ENCODE measurements at regions not wholly inside any gene's neighbourhood (a gene's known extent, or its start where the extent isn't known, plus 50 kb on each side); places are given as distances from the start of the nearest gene placed in this dataset.

DNA sequence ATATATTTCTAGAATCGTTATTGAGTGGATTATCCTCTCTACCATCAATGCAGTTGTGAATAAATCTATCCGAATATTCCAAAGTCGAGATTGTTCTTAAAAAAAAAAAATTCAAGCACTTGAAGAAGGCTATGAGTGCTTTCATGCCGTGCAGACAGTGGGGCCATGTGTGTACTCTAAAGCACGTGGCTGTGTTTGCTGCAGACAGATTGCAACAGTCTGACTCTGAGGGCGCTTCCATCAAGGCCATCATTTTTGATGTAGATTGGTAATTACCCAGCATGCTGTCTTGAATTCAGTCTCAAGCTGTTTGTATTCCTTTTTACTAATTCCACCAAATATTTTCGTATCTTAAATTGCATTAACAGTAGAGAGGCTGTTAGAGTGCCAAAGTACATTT lies 325.9 kb upstream of the LINC00305 start:
- Histone ChIP-seq H3K36me3 (ENCODE audit: control insufficient read depth in 1 of 2, insufficient read depth in 2 of 2, low read length in 2 of 2) (no peaks in the 10 kb centered on the region), H3K27me3 (ENCODE audit: control insufficient read depth in 1 of 2, insufficient read depth in 2 of 2, low read length in 2 of 2) (no peaks in the 10 kb centered on the region), H3K4me3 (ENCODE audit: low read depth in 1 of 2, low read length in 2 of 2) (no peak overlapping the region), H3K9me3 (ENCODE audit: control insufficient read depth in 1 of 2, low read length in 2 of 2) (peaks cover 0 to 4% of the 10 kb centered on the region in 2 donors), H3K27ac (ENCODE audit: low read depth, low read length) (no peak overlapping the region), H3K4me1 (ENCODE audit: control insufficient read depth in 1 of 2, insufficient read depth in 2 of 2, low read length in 2 of 2) (no peaks in the 10 kb centered on the region), H3K9ac (ENCODE audit: low read depth in 1 of 2, low read length in 2 of 2) (no peak overlapping the region)

DNA sequence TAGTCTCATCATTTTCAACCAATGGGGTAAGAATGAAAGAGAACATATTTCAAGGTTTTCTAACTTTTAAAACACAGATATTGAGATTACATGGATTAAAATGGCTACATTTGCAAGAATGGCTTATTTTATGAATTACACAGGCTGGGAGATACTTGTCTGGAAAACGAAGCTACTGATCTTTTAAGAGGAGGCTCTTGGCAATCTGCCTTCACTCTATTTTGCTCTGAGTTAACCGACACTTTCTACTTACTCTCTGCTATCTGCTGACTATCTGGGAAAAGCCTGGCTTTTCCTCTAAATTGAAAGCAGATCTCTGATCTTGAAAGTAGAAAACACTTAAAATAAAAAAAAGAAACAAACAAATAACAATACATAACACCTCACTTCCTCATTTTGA lies 325.4 kb upstream of the LINC00305 start:
- Histone ChIP-seq H3K36me3 (ENCODE audit: control insufficient read depth in 1 of 2, insufficient read depth in 2 of 2, low read length in 2 of 2) (no peaks in the 10 kb centered on the region), H3K27me3 (ENCODE audit: control insufficient read depth in 1 of 2, insufficient read depth in 2 of 2, low read length in 2 of 2) (no peaks in the 10 kb centered on the region), H3K4me3 (ENCODE audit: low read depth in 1 of 2, low read length in 2 of 2) (no peak overlapping the region), H3K9ac (ENCODE audit: low read depth in 1 of 2, low read length in 2 of 2) (no peak overlapping the region), H3K27ac (ENCODE audit: low read depth, low read length) (no peak overlapping the region), H3K4me1 (ENCODE audit: control insufficient read depth in 1 of 2, insufficient read depth in 2 of 2, low read length in 2 of 2) (no peaks in the 10 kb centered on the region), H3K9me3 (ENCODE audit: control insufficient read depth in 1 of 2, low read length in 2 of 2) (peaks cover 0 to 4% of the 10 kb centered on the region in 2 donors)

DNA sequence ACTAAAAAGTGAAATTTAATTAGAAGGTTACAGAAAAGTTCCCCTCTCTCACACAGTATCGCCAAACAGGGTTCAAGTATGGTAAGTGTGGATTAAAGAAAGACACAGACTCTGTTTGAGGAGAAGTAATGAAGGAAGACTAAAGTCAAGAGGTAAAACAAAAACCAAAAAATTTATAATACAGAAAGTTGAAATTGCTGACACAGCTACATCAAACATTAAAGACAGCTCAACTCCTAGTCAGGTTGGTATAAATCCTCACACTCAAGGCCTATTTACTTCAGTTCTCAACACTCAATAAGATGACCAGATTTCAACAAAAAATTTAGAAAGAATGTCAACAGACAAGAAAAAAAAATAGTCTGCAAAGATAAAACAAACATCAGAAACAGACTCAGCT lies 300.5 kb upstream of the LINC00305 start:
- no peak overlapping the region for H3K4me3 ChIP-seq (ENCODE audit: low read depth in 1 of 2, low read length in 2 of 2)
- no peaks in the 10 kb centered on the region for H3K27me3 ChIP-seq (ENCODE audit: control insufficient read depth in 1 of 2, insufficient read depth in 2 of 2, low read length in 2 of 2)
- H3K9ac ChIP-seq (ENCODE audit: low read depth in 1 of 2, low read length in 2 of 2): no peak overlapping the region
- H3K36me3 ChIP-seq (ENCODE audit: control insufficient read depth in 1 of 2, insufficient read depth in 2 of 2, low read length in 2 of 2): no peaks in the 10 kb centered on the region
- H3K9me3 ChIP-seq (ENCODE audit: control insufficient read depth in 1 of 2, low read length in 2 of 2): no peaks in the 10 kb centered on the region
- no peak overlapping the region for H3K27ac ChIP-seq (ENCODE audit: low read depth, low read length)
- no peaks in the 10 kb centered on the region for H3K4me1 ChIP-seq (ENCODE audit: control insufficient read depth in 1 of 2, insufficient read depth in 2 of 2, low read length in 2 of 2)

DNA sequence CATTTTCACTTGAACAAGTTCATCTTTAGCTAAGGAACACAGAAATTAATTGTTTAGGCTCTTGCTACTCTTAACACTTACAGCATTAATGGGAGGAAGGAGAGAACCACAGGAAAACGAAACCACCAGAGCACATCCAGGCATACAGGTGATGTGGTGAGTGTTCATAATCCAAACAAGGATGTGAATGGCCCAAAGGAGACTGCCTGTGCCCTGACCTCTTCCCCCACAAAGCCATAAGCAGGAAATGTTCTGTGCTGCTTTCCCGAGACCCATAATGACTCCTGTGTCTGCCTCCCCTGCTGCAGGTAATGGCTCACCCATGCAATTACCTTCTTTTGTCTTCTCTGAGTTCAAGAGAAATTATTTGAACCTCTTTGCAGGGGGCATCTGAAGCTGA lies 295.9 kb upstream of the LINC00305 start:
- H3K27me3 ChIP-seq (ENCODE audit: control insufficient read depth in 1 of 2, insufficient read depth in 2 of 2, low read length in 2 of 2): no peaks in the 10 kb centered on the region

DNA sequence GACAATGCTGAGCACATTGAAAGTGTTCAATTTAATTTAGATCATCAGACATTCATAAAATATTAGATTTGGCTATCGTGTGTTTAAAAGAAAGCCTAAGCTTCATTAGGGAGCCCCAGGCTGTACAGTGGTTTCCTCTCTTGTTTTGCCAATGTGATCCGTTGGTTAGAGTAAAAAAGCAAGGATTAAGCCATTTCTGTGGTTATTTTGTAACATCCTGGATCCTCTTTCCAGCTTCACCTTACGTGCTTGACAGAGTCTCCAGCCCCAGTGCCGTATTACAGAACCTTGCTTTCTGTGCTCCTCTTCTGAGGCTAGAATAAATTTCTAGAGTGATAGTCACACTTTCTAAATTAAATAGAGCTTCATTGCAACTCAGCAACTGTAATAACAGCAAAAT lies 289.3 kb upstream of the LINC00305 start:
- Histone ChIP-seq H3K9me3 (ENCODE audit: control insufficient read depth in 1 of 2, low read length in 2 of 2) (no peaks in the 10 kb centered on the region), H3K4me1 (ENCODE audit: control insufficient read depth in 1 of 2, insufficient read depth in 2 of 2, low read length in 2 of 2) (no peaks in the 10 kb centered on the region), H3K36me3 (ENCODE audit: control insufficient read depth in 1 of 2, insufficient read depth in 2 of 2, low read length in 2 of 2) (no peaks in the 10 kb centered on the region), H3K27me3 (ENCODE audit: control insufficient read depth in 1 of 2, insufficient read depth in 2 of 2, low read length in 2 of 2) (no peaks in the 10 kb centered on the region), H3K9ac (ENCODE audit: low read depth in 1 of 2, low read length in 2 of 2) (no peak overlapping the region), H3K4me3 (ENCODE audit: low read depth in 1 of 2, low read length in 2 of 2) (no peak overlapping the region), H3K27ac (ENCODE audit: low read depth, low read length) (no peak overlapping the region)

More for the DNA sequence above, 295.9 kb upstream of the LINC00305 start:
- Histone ChIP-seq H3K27ac (ENCODE audit: low read depth, low read length) (no peak overlapping the region), H3K9ac (ENCODE audit: low read depth in 1 of 2, low read length in 2 of 2) (no peak overlapping the region), H3K9me3 (ENCODE audit: control insufficient read depth in 1 of 2, low read length in 2 of 2) (no peaks in the 10 kb centered on the region), H3K4me1 (ENCODE audit: control insufficient read depth in 1 of 2, insufficient read depth in 2 of 2, low read length in 2 of 2) (no peaks in the 10 kb centered on the region), H3K36me3 (ENCODE audit: control insufficient read depth in 1 of 2, insufficient read depth in 2 of 2, low read length in 2 of 2) (no peaks in the 10 kb centered on the region), H3K4me3 (ENCODE audit: low read depth in 1 of 2, low read length in 2 of 2) (no peak overlapping the region)

DNA sequence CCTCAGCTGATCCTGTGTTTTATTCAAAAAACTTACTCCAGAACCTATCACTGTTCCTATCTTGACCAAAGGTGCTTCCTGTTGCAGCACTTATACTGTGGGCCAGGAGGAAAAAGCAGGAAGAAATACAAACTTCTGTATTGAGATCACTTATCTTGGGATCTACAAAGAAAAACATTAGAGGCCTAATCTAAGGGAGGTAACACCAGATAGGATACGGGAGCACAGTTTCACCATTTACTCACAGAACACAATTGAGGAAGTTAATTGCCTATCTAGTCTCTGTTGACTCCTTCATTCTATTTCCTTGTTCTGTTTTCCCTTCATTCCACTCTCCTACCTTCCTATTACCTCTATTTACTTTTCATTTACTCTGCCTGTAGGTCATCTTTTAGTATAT lies 287.2 kb upstream of the LINC00305 start:
- Histone ChIP-seq H3K27me3 (ENCODE audit: control insufficient read depth in 1 of 2, insufficient read depth in 2 of 2, low read length in 2 of 2) (no peaks in the 10 kb centered on the region), H3K36me3 (ENCODE audit: control insufficient read depth in 1 of 2, insufficient read depth in 2 of 2, low read length in 2 of 2) (no peaks in the 10 kb centered on the region), H3K27ac (ENCODE audit: low read depth, low read length) (no peak overlapping the region), H3K9ac (ENCODE audit: low read depth in 1 of 2, low read length in 2 of 2) (no peak overlapping the region), H3K4me1 (ENCODE audit: control insufficient read depth in 1 of 2, insufficient read depth in 2 of 2, low read length in 2 of 2) (no peaks in the 10 kb centered on the region), H3K4me3 (ENCODE audit: low read depth in 1 of 2, low read length in 2 of 2) (no peak overlapping the region), H3K9me3 (ENCODE audit: control insufficient read depth in 1 of 2, low read length in 2 of 2) (peaks cover 0 to 1% of the 10 kb centered on the region in 2 donors)

DNA sequence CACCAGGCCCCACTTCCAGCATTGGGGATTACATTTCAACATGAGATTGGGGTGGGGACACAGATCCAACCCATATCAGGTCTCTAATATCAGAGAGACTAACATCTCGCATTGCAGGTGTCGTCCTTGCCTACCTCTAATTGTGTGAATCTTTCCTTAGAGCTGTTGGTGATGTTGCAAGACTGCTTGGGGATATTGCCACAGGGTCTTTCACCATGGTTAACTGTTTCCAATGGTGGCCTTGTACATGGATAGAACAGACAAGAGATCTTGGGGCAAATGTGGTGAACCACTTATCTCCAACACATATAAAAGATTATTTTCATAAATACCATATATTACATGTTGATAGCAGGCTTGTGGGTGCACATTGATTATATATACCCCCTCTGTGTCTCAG lies 270.3 kb upstream of the LINC00305 start:
- Histone ChIP-seq H3K36me3 (ENCODE audit: control insufficient read depth in 1 of 2, insufficient read depth in 2 of 2, low read length in 2 of 2) (no peaks in the 10 kb centered on the region), H3K27me3 (ENCODE audit: control insufficient read depth in 1 of 2, insufficient read depth in 2 of 2, low read length in 2 of 2) (no peaks in the 10 kb centered on the region), H3K4me3 (ENCODE audit: low read depth in 1 of 2, low read length in 2 of 2) (no peak overlapping the region), H3K9me3 (ENCODE audit: control insufficient read depth in 1 of 2, low read length in 2 of 2) (peaks cover 0 to 4% of the 10 kb centered on the region in 2 donors), H3K27ac (ENCODE audit: low read depth, low read length) (no peak overlapping the region), H3K4me1 (ENCODE audit: control insufficient read depth in 1 of 2, insufficient read depth in 2 of 2, low read length in 2 of 2) (no peaks in the 10 kb centered on the region), H3K9ac (ENCODE audit: low read depth in 1 of 2, low read length in 2 of 2) (no peak overlapping the region)

DNA sequence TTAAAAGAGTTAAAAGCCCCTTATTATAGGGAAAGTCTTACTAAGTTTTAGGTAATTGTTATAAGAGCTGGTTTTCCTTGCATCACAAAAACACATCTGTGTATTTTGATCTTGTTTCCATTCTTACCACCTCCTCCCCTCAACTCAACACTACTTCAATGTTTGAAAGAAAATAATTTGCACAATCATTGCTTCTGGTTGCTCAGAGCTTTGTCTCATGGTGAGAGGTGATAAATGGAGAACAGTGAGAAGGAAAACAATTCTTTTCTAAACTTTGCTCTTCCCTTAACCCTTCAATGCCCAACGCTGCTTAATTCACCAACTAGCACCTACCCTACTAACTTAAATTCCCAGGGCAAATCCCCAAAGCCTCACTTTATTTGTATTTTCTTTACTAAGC lies 268.1 kb upstream of the LINC00305 start:
- Histone ChIP-seq H3K9ac (ENCODE audit: low read depth in 1 of 2, low read length in 2 of 2) (no peak overlapping the region), H3K4me3 (ENCODE audit: low read depth in 1 of 2, low read length in 2 of 2) (no peak overlapping the region), H3K9me3 (ENCODE audit: control insufficient read depth in 1 of 2, low read length in 2 of 2) (no peaks in the 10 kb centered on the region), H3K27me3 (ENCODE audit: control insufficient read depth in 1 of 2, insufficient read depth in 2 of 2, low read length in 2 of 2) (no peaks in the 10 kb centered on the region), H3K27ac (ENCODE audit: low read depth, low read length) (no peak overlapping the region), H3K4me1 (ENCODE audit: control insufficient read depth in 1 of 2, insufficient read depth in 2 of 2, low read length in 2 of 2) (no peaks in the 10 kb centered on the region), H3K36me3 (ENCODE audit: control insufficient read depth in 1 of 2, insufficient read depth in 2 of 2, low read length in 2 of 2) (no peaks in the 10 kb centered on the region)

DNA sequence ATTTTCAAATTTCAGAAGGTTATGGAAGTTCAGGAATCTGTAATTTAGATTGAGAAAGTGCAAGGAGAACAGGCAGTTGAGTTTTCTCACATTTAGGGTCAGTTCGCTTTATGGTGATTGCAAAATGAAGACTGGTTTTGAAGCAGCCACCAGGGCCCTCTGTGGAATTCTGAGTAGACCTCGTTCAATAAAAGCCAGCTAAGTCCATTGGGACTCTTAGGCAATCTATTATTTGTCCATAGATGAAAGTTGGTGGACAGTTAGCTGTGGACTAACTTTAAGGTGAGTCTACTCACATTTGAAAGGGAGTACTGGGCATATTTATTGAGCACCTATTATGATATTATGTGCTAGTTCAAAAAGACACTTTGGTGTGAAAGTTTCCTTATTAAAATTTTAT lies 266.3 kb upstream of the LINC00305 start:
- Histone ChIP-seq H3K27ac (ENCODE audit: low read depth, low read length) (no peak overlapping the region), H3K9me3 (ENCODE audit: control insufficient read depth in 1 of 2, low read length in 2 of 2) (no peaks in the 10 kb centered on the region), H3K27me3 (ENCODE audit: control insufficient read depth in 1 of 2, insufficient read depth in 2 of 2, low read length in 2 of 2) (no peaks in the 10 kb centered on the region), H3K4me1 (ENCODE audit: control insufficient read depth in 1 of 2, insufficient read depth in 2 of 2, low read length in 2 of 2) (no peaks in the 10 kb centered on the region), H3K9ac (ENCODE audit: low read depth in 1 of 2, low read length in 2 of 2) (no peak overlapping the region), H3K36me3 (ENCODE audit: control insufficient read depth in 1 of 2, insufficient read depth in 2 of 2, low read length in 2 of 2) (no peaks in the 10 kb centered on the region), H3K4me3 (ENCODE audit: low read depth in 1 of 2, low read length in 2 of 2) (no peak overlapping the region)

DNA sequence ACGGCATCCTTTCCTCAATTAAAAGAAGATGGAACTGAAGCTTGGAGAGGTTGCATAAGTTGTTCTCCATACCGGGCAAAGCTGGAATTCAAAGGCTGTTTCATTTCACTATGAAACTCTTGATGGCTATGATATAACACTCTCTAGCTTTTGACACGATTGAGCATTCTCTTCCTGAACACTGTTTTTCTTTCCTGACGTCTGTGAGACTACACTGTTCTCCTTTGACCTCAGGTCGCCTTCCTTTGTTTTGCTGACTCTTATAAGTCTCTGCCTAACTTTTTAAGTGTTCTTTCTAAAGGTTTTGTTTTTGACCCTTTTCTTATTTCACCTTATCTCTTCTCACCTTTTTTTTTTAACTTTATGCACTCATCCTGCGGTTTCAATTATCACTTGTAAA lies 261.8 kb upstream of the LINC00305 start:
- no peaks in the 10 kb centered on the region for H3K36me3 ChIP-seq (ENCODE audit: control insufficient read depth in 1 of 2, insufficient read depth in 2 of 2, low read length in 2 of 2)
- no peak overlapping the region for H3K9ac ChIP-seq (ENCODE audit: low read depth in 1 of 2, low read length in 2 of 2)
- no peaks in the 10 kb centered on the region for H3K9me3 ChIP-seq (ENCODE audit: control insufficient read depth in 1 of 2, low read length in 2 of 2)
- no peaks in the 10 kb centered on the region for H3K27me3 ChIP-seq (ENCODE audit: control insufficient read depth in 1 of 2, insufficient read depth in 2 of 2, low read length in 2 of 2)
- H3K4me3 ChIP-seq (ENCODE audit: low read depth in 1 of 2, low read length in 2 of 2): no peak overlapping the region
- no peaks in the 10 kb centered on the region for H3K4me1 ChIP-seq (ENCODE audit: control insufficient read depth in 1 of 2, insufficient read depth in 2 of 2, low read length in 2 of 2)
- no peak overlapping the region for H3K27ac ChIP-seq (ENCODE audit: low read depth, low read length)

DNA sequence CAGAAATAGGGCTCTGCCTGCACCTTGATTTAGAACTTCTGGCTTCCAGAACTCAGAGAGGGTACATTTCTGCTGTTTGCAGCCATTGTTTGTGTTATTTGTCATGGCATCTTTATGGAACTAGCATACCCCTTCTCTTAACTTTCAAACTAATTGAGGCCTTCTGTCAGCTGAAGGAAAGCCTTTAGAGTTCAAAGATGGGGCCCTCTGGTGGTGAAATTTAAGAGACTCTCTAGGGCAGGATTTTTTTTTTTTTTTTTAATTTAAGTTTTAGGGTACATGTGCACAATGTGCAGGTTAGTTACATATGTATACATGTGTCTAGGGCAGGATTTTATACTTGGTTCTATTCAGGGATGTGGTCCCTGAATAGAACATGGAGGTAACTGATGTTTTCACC lies 260.6 kb upstream of the LINC00305 start:
- Histone ChIP-seq H3K9me3 (ENCODE audit: control insufficient read depth in 1 of 2, low read length in 2 of 2) (no peaks in the 10 kb centered on the region), H3K36me3 (ENCODE audit: control insufficient read depth in 1 of 2, insufficient read depth in 2 of 2, low read length in 2 of 2) (no peaks in the 10 kb centered on the region), H3K4me3 (ENCODE audit: low read depth in 1 of 2, low read length in 2 of 2) (no peak overlapping the region), H3K9ac (ENCODE audit: low read depth in 1 of 2, low read length in 2 of 2) (no peak overlapping the region), H3K4me1 (ENCODE audit: control insufficient read depth in 1 of 2, insufficient read depth in 2 of 2, low read length in 2 of 2) (no peaks in the 10 kb centered on the region), H3K27me3 (ENCODE audit: control insufficient read depth in 1 of 2, insufficient read depth in 2 of 2, low read length in 2 of 2) (no peaks in the 10 kb centered on the region), H3K27ac (ENCODE audit: low read depth, low read length) (no peak overlapping the region)

All from duodenal mucosa (tissue), 2 donors.